Neural cell (in vitro differentiated cells): ENCODE measurements at regions not wholly inside any gene's neighbourhood (a gene's known extent, or its start where the extent isn't known, plus 50 kb on each side); places are given as distances from the start of the nearest gene placed in this dataset.

ENCODE experiments used
- CTCF ChIP-seq: fragments of 450-650 bp; IDR thresholded peaks from 2 replicates; pipeline ENCODE4 v1.5.1; 2014; ENCODE audit warnings: antibody characterized with exemption, mild to moderate bottlenecking, moderate library complexity; ENCODE audit not compliant: poor library complexity, severe bottlenecking
- EP300 ChIP-seq: fragments of 450-650 bp; conservative IDR thresholded peaks from 2 replicates; pipeline ENCODE4 v1.6.1; 2014; ENCODE audit warnings: antibody characterized with exemption, mild to moderate bottlenecking, moderate library complexity; ENCODE audit not compliant: poor library complexity, severe bottlenecking
- EZH2 ChIP-seq: fragments of 200-600, 300-800 bp; shearing (Covaris generic), sonication (generic); IDR thresholded peaks from 2 replicates; pipeline ENCODE4 v1.6.1; 2014; ENCODE audit warnings: antibody characterized with exemption, low read length, borderline replicate concordance, mild to moderate bottlenecking; ENCODE audit not compliant: insufficient read depth, poor library complexity, severe bottlenecking
- MXI1 ChIP-seq: fragments of 450-650 bp; conservative IDR thresholded peaks from 2 replicates; pipeline ENCODE4 v1.6.1; 2014; ENCODE audit warnings: antibody characterized with exemption, mild to moderate bottlenecking; ENCODE audit not compliant: poor library complexity, severe bottlenecking
- RAD21 ChIP-seq: fragments of 450-650 bp; conservative IDR thresholded peaks from 2 replicates; pipeline ENCODE4 v1.6.1; 2014; ENCODE audit warnings: antibody characterized with exemption, mild to moderate bottlenecking, moderate library complexity
- REST ChIP-seq: IDR thresholded peaks from 2 replicates; pipeline ENCODE4 v1.6.1; 2012; ENCODE audit warnings: borderline replicate concordance
- SMC3 ChIP-seq: fragments of 450-650 bp; conservative IDR thresholded peaks from 2 replicates; pipeline ENCODE4 v1.6.1; 2014; ENCODE audit warnings: antibody characterized with exemption, mild to moderate bottlenecking, moderate library complexity; ENCODE audit not compliant: poor library complexity
- TAF1 ChIP-seq: IDR thresholded peaks from 2 replicates; pipeline ENCODE4 v1.6.1; 2012; ENCODE audit warnings: low read depth

GRCh38 chr17:77450742-77451244 lies 310.0 kb downstream of the SEC14L1 start:
- TF ChIP-seq REST (no peak), CTCF (no peak), RAD21 (no peak), TAF1 (no peak), EZH2 (no peak), EP300 (no peak), SMC3 (no peak), MXI1 (peak; percentile 50)
